Progenitor cell of endocrine pancreas (in vitro differentiated cells): ENCODE measurements at regions not wholly inside any gene's neighbourhood (a gene's known extent, or its start where the extent isn't known, plus 50 kb on each side); places are given as distances from the start of the nearest gene placed in this dataset.
"Not testable (repeated sequence)": the region's sequence is repeated elsewhere in the genome, so short reads cannot be mapped to it uniquely, and the experiment has no call there.

Experiments used
- DNase-seq: peaks from one replicate; pipeline ENCODE4 v3.0.0; 2021; ENCODE audit warnings: low spot score; ENCODE audit not compliant: unreplicated experiment
- H3K27ac Mint-ChIP-seq: 2 replicates; pipeline ENCODE4 v1.8.0; 2021; ENCODE audit warnings: mild to moderate bottlenecking, moderate library complexity, mixed read lengths
- H3K27me3 Mint-ChIP-seq: 2 replicates; pipeline ENCODE4 v1.8.0; 2021; ENCODE audit warnings: mixed read lengths
- H3K36me3 Mint-ChIP-seq: 2 replicates; pipeline ENCODE4 v1.8.0; 2022; ENCODE audit warnings: mixed read lengths; ENCODE audit not compliant: insufficient read depth
- H3K4me1 Mint-ChIP-seq: 2 replicates; pipeline ENCODE4 v1.8.0; 2021; ENCODE audit warnings: low read depth, mixed read lengths
- H3K4me3 Mint-ChIP-seq: 2 replicates; pipeline ENCODE4 v1.8.0; 2021; ENCODE audit warnings: low read depth, mild to moderate bottlenecking, moderate library complexity, mixed read lengths
- H3K9me3 Mint-ChIP-seq: 2 replicates; pipeline ENCODE4 v1.8.0; 2021; ENCODE audit warnings: low read depth, mixed read lengths
- CTCF ChIP-seq: fragments of 200-600 bp; sonication (generic); IDR thresholded peaks from one replicate; pipeline ENCODE4 v1.5.0; 2021; ENCODE audit warnings: antibody characterized with exemption, mild to moderate bottlenecking; ENCODE audit not compliant: unreplicated experiment

DNA sequence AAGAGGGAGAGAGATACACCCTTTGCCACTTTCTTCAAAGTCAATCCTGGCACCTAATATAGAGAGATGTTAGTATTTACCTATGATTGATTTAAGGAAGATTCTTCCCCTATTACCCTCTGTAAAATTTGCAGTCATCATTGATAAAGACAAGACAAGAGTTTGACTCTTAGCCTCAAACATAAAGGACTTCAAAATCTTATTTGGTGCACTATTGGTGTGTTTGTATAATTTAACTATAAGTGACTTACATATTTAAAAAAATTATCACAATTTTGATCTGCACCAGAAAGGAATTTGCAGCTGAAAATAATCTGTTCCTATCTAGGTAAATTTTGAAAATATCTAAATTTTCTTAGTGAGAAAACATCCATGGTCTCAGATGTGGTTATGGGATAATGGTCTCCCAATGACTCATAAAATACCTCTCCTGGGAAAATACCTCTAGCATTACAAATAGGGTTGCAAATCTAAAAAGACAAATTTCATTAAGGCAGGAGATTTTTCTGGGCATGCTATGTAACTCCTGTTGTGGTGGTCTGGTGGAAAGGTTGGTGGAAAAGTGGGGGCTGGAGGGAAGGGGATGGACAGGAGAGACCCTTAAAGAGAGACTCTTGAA is 173.6 kb upstream of the MED14 start:
- TF ChIP-seq CTCF = no peak
- Mint-ChIP-seq H3K4me3 (no peak overlapping the region), H3K27me3 (no peaks in the 10 kb centered on the region), H3K9me3 (peaks cover 16% of the 10 kb centered on the region), H3K27ac (no peak overlapping the region), H3K36me3 (no peaks in the 10 kb centered on the region), H3K4me1 (no peaks in the 10 kb centered on the region)
- DNase-seq = no peak

DNA sequence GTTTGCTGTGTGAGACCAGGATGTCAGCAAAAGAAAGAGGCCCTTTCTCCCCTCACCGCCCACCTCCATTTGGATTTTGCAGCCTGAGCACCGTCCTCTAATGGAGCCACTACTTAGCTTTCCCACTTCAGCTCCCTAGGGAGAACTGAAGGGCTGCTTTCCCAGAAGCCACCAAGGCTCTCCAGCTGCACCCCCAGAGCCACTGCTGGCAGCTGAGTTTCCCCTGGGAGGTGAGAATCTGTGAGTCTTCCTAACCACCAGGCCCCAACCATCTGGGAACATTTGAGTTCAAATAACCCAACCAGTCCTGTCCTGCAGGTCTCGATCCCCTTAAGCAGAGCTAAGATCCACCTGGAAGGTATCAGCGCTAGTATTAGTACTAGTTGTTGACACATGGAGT is 173.1 kb upstream of the USP9X start:
- Mint-ChIP-seq H3K4me1 (no peaks in the 10 kb centered on the region), H3K4me3 (no peak overlapping the region), H3K27me3 (no peaks in the 10 kb centered on the region), H3K27ac (no peak overlapping the region), H3K9me3 (peaks cover 22% of the 10 kb centered on the region), H3K36me3 (no peaks in the 10 kb centered on the region)
- DNase-seq = no peak
- TF ChIP-seq CTCF = no peak

DNA sequence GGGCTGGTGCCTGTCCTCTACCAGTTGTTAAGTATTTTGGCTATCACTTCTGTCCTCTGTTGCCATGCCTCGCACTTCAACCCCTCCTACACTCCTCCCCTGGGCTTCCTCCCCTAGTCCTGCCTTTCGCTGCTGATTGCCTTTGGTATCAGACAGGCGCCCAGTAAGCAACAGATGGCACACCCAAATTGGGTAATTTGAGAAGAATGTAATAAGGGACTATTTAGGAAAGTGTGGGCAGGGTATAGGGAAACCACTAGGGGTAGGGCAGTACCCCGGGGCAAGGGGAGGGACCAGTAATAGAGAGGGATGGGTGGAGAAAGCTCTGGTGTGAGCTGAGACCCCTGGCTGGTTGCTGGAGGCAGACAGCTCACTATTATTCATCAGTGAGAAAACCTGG is 172.7 kb upstream of the USP9X start:
- Mint-ChIP-seq H3K27me3 (no peaks in the 10 kb centered on the region), H3K9me3 (peaks cover 24% of the 10 kb centered on the region), H3K4me1 (no peaks in the 10 kb centered on the region), H3K4me3 (no peak overlapping the region), H3K36me3 (no peaks in the 10 kb centered on the region), H3K27ac (no peak overlapping the region)
- DNase-seq = no peak
- TF ChIP-seq CTCF = no peak

- Mint-ChIP-seq H3K36me3 (peaks cover 2% of the 10 kb centered on the region), H3K27ac (no peak overlapping the region), H3K4me3 (no peak overlapping the region), H3K27me3 (no peaks in the 10 kb centered on the region), H3K4me1 (peaks cover 9% of the 10 kb centered on the region), H3K9me3 (peaks cover 36% of the 10 kb centered on the region)
- no peak for DNase-seq
- TF ChIP-seq CTCF = no peak
These were observed 164.9 kb upstream of the USP9X start for GRCh38 chrX:40920351-40920750.

DNA sequence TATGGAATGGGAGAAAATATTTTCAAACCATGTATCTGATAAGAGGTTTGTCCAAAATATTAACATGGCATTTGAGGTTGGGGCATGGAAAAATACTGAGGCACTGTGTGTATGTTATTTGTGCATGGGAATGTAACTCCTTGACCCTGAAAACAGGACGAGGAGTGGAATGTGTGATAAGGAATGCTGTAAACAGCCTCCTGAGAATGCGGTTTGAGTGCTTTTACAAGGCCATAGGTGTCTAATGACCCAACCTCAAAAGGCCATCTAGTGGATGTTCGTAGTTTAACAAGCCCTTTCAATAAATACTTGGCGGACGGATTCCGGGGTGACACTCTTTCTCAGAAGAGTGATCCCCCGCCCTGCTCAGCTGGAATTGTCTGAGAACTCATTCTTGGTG is 162.9 kb upstream of the USP9X start:
- Mint-ChIP-seq H3K4me1 (peaks cover 9% of the 10 kb centered on the region), H3K4me3 (no peak overlapping the region), H3K27me3 (no peaks in the 10 kb centered on the region), H3K27ac (no peak overlapping the region), H3K9me3 (peaks cover 33% of the 10 kb centered on the region), H3K36me3 (peaks cover 2% of the 10 kb centered on the region)
- peak; percentile 21 for TF ChIP-seq CTCF
- no peak for DNase-seq

- not testable (repeated sequence) for H3K4me3 Mint-ChIP-seq, DNase-seq, H3K4me1 Mint-ChIP-seq, H3K27ac Mint-ChIP-seq, H3K27me3 Mint-ChIP-seq, H3K36me3 Mint-ChIP-seq
- H3K9me3 Mint-ChIP-seq = peaks cover 43% of the 10 kb centered on the region
These were observed 158.4 kb upstream of the USP9X start for GRCh38 chrX:40926739-40927427.
